ENCODE measurements at regions not wholly inside any gene's neighbourhood (a gene's known extent, or its start where the extent isn't known, plus 50 kb on each side); places are given as distances from the start of the nearest gene placed in this dataset.

DNA sequence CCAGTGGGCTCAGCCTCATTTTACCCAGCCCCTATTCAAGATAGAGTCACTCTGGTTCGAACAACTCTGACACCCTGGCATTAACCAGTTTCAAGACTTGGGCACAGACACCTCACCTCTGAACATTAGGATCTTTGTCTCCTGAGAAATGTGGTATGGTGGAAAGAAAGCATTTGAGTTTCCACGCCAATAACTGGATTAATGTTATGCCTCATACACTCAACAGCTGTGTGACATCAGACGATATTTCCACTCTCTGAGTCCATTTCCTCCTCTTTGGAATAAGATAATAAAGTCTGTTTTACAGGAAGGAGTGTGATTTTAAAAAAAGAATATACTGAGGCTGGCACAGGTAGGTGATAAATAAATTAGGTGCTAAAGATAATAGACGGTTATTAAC is 121.3 kb upstream of the CHL1 start:
- ChIA-PET CTCF (no interaction called here), POLR2A (no interaction called here)
- DNase-seq (no peak), ATAC-seq (ENCODE audit: low read depth) (no peak)
- Histone ChIP-seq H2AFZ (ENCODE audit: insufficient read depth, low read depth, low read length, poor library complexity, severe bottlenecking) (no peak overlapping the region), H3K27ac (ENCODE audit: low read length in 2 of 2) (no peak overlapping the region), H3K9ac (ENCODE audit: low read length) (no peak overlapping the region), H3K9me3 (ENCODE audit: control extremely low read depth in 1 of 3, control insufficient read depth in 2 of 3, insufficient read depth in 1 of 3, low read length in 2 of 3) (no peaks in the 10 kb centered on the region), H4K20me1 (ENCODE audit: control insufficient read depth, insufficient read depth, low read length, poor library complexity, severe bottlenecking) (no peaks in the 10 kb centered on the region), H3K27me3 (replicated peaks in 1 of 4; ENCODE audit: control extremely low read depth in 1 of 4, control insufficient read depth in 3 of 4, insufficient read depth in 4 of 4, low read length in 3 of 4) (no peaks in the 10 kb centered on the region), H3K36me3 (replicated peaks in 1 of 2; ENCODE audit: control extremely low read depth in 1 of 2, control insufficient read depth in 1 of 2, extremely low read depth in 1 of 2, insufficient read depth in 2 of 2, low read length in 1 of 2) (no peaks in the 10 kb centered on the region), H3K79me2 (ENCODE audit: control insufficient read depth, insufficient read depth, low read length) (no peaks in the 10 kb centered on the region), H3K4me3 (ENCODE audit: control extremely low read depth in 1 of 5, extremely low read depth in 1 of 5, insufficient read depth in 1 of 5, low read depth in 2 of 5, low read length in 4 of 5) (no peak overlapping the region), H3K4me1 (ENCODE audit: control insufficient read depth in 2 of 2, insufficient read depth in 2 of 2, low read length in 2 of 2) (no peaks in the 10 kb centered on the region), H3K4me2 (replicated peaks; ENCODE audit: low read depth, low read length, poor library complexity, severe bottlenecking) (no peak overlapping the region)
- intact Hi-C loops (cut with micrococcal nuclease): no loop called here
- Mint-ChIP-seq H3K9me3 (ENCODE audit: insufficient read depth) (no peaks in the 10 kb centered on the region), H3K27ac (no peak overlapping the region), H3K4me3 (no peak overlapping the region), H3K27me3 (peaks cover 2% of the 10 kb centered on the region), H3K4me1 (no peaks in the 10 kb centered on the region)
- no CpG with 5 or more reads among the region's 4 CpGs for WGBS (ENCODE audit: insufficient coverage)
- TF ChIP-seq, protein P1, sequence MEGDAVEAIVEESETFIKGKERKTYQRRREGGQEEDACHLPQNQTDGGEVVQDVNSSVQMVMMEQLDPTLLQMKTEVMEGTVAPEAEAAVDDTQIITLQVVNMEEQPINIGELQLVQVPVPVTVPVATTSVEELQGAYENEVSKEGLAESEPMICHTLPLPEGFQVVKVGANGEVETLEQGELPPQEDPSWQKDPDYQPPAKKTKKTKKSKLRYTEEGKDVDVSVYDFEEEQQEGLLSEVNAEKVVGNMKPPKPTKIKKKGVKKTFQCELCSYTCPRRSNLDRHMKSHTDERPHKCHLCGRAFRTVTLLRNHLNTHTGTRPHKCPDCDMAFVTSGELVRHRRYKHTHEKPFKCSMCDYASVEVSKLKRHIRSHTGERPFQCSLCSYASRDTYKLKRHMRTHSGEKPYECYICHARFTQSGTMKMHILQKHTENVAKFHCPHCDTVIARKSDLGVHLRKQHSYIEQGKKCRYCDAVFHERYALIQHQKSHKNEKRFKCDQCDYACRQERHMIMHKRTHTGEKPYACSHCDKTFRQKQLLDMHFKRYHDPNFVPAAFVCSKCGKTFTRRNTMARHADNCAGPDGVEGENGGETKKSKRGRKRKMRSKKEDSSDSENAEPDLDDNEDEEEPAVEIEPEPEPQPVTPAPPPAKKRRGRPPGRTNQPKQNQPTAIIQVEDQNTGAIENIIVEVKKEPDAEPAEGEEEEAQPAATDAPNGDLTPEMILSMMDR (IDR thresholded peaks at IDR 0.05): no peak
- TF ChIP-seq EZH2 (IDR thresholded peaks at IDR 0.05; ENCODE audit: borderline replicate concordance, insufficient read depth, low read depth, low read length, poor library complexity, severe bottlenecking): no peak

DNA sequence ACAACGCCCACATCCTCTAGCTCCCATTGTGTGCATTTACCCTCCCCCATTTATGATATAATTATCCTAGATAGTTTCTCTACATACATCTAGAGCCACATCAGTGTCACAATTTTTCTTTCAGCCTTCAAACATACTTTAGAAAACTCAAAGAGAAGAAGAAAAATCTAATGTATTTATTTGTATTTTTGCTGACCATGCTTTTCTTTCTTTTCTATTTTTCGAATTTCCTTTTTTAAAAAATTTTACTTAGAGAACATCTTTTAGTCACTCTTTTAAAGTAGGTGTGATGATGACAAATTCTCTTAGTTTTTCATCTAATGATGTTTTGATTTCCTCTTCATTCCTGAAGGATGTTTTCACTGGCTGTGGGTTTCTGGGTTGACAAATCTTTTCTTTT is 117.0 kb upstream of the CHL1 start:
- H2AFZ ChIP-seq (ENCODE audit: insufficient read depth, low read depth, low read length, poor library complexity, severe bottlenecking): no peak overlapping the region
- DNase-seq (no peak), ATAC-seq (ENCODE audit: low read depth) (no peak)
- Mint-ChIP-seq H3K4me1 (no peaks in the 10 kb centered on the region), H3K27me3 (peaks cover 6% of the 10 kb centered on the region), H3K4me3 (no peak overlapping the region), H3K9me3 (ENCODE audit: insufficient read depth) (no peaks in the 10 kb centered on the region), H3K27ac (no peak overlapping the region)
- ChIA-PET POLR2A (no interaction called here), CTCF (interaction anchor here (1.2 kb wide), 1 partner anchor 275 kb away, joined by 4 read pairs; no protein-coding TSS in a partner anchor)
- no CpG with 5 or more reads among the region's 2 CpGs for WGBS (ENCODE audit: insufficient coverage)
- no peaks in the 10 kb centered on the region for H4K20me1 ChIP-seq (ENCODE audit: control insufficient read depth, insufficient read depth, low read length, poor library complexity, severe bottlenecking)
- no peak overlapping the region for H3K4me3 ChIP-seq (ENCODE audit: control extremely low read depth in 1 of 5, extremely low read depth in 1 of 5, insufficient read depth in 1 of 5, low read depth in 2 of 5, low read length in 4 of 5)
- H3K4me2 ChIP-seq (replicated peaks; ENCODE audit: low read depth, low read length, poor library complexity, severe bottlenecking): no peak overlapping the region
- H3K9ac ChIP-seq (ENCODE audit: low read length): no peak overlapping the region
- no peaks in the 10 kb centered on the region for H3K27me3 ChIP-seq (replicated peaks in 1 of 4; ENCODE audit: control extremely low read depth in 1 of 4, control insufficient read depth in 3 of 4, insufficient read depth in 4 of 4, low read length in 3 of 4)
- no peaks in the 10 kb centered on the region for H3K9me3 ChIP-seq (ENCODE audit: control extremely low read depth in 1 of 3, control insufficient read depth in 2 of 3, insufficient read depth in 1 of 3, low read length in 2 of 3)
- H3K27ac ChIP-seq (ENCODE audit: low read length in 2 of 2): no peak overlapping the region
- no peaks in the 10 kb centered on the region for H3K79me2 ChIP-seq (ENCODE audit: control insufficient read depth, insufficient read depth, low read length)
- TF ChIP-seq EZH2 (IDR thresholded peaks at IDR 0.05; ENCODE audit: borderline replicate concordance, insufficient read depth, low read depth, low read length, poor library complexity, severe bottlenecking): no peak
- TF ChIP-seq, protein P1 (IDR thresholded peaks at IDR 0.05): no peak
- intact Hi-C loops (cut with micrococcal nuclease): no loop called here
- H3K36me3 ChIP-seq (replicated peaks in 1 of 2; ENCODE audit: control extremely low read depth in 1 of 2, control insufficient read depth in 1 of 2, extremely low read depth in 1 of 2, insufficient read depth in 2 of 2, low read length in 1 of 2): no peaks in the 10 kb centered on the region
- no peaks in the 10 kb centered on the region for H3K4me1 ChIP-seq (ENCODE audit: control insufficient read depth in 2 of 2, insufficient read depth in 2 of 2, low read length in 2 of 2)

All from B cell (primary cell).